Natural killer cell (primary cell): ENCODE measurements at regions not wholly inside any gene's neighbourhood (a gene's known extent, or its start where the extent isn't known, plus 50 kb on each side); places are given as distances from the start of the nearest gene placed in this dataset.

Experiments
- ATAC-seq, 3 donors: fragments of 150-1000 bp in 2 of 3; fragments of 200-7000 bp in 1 of 3; cut with Tn5 transposase; 1 replicate in 1 of 3; 2 replicates in 2 of 3; pipeline ENCODE4 v1.10.0; 2021; ENCODE audit warnings: mild to moderate bottlenecking in 2 of 3, moderate library complexity in 2 of 3
- DNase-seq, 2 donors: peaks; one replicate each; pipeline versions ENCODE4 v3.0.0 to v3.0.0-alpha.2; 2013 to 2021; ENCODE audit warnings: mixed read lengths in 1 of 2
- H3K27ac ChIP-seq: one replicate; pipeline ENCODE4 v1.5.1; 2013; ENCODE audit warnings: mild to moderate bottlenecking, low read length
- H3K27me3 ChIP-seq: one replicate; pipeline ENCODE4 v1.6.1; 2013; ENCODE audit warnings: low read length; ENCODE audit not compliant: control insufficient read depth, insufficient read depth
- H3K36me3 ChIP-seq: one replicate; pipeline ENCODE4 v1.6.1; 2013; ENCODE audit warnings: low read length; ENCODE audit not compliant: control insufficient read depth, insufficient read depth
- H3K4me1 ChIP-seq: one replicate; pipeline ENCODE4 v1.6.1; 2013; ENCODE audit warnings: low read length; ENCODE audit not compliant: control insufficient read depth, insufficient read depth
- H3K4me3 ChIP-seq: one replicate; pipeline ENCODE4 v1.5.1; 2013; ENCODE audit warnings: low read length
- H3K9me3 ChIP-seq: one replicate; pipeline ENCODE4 v1.6.1; 2013; ENCODE audit warnings: low read length; ENCODE audit not compliant: control insufficient read depth, insufficient read depth
- H3K27ac Mint-ChIP-seq, 2 donors: one replicate each; pipeline ENCODE4 v1.8.0; 2022; ENCODE audit warnings: mild to moderate bottlenecking in 2 of 2, mixed read lengths in 2 of 2, moderate library complexity in 1 of 2
- H3K27me3 Mint-ChIP-seq, 2 donors: one replicate each; pipeline ENCODE4 v1.8.0; 2022; ENCODE audit warnings: low read depth in 2 of 2, mixed read lengths in 2 of 2
- H3K36me3 Mint-ChIP-seq: one replicate; pipeline ENCODE4 v1.8.0; 2022; ENCODE audit warnings: mixed read lengths
- H3K4me1 Mint-ChIP-seq, 2 donors: one replicate each; pipeline ENCODE4 v1.8.0; 2022; ENCODE audit warnings: mixed read lengths in 2 of 2
- H3K4me3 Mint-ChIP-seq: one replicate; pipeline ENCODE4 v1.8.0; 2022; ENCODE audit warnings: mild to moderate bottlenecking, moderate library complexity, mixed read lengths
- H3K9me3 Mint-ChIP-seq, 2 donors: one replicate each; pipeline ENCODE4 v1.8.0; 2022; ENCODE audit warnings: mixed read lengths in 2 of 2
- CTCF ChIP-seq: fragments of 200-600 bp; IDR thresholded peaks from one replicate; pipeline ENCODE4 v1.8.0; 2022; ENCODE audit warnings: antibody characterized with exemption
- WGBS: methylation state at CpG from one replicate; pipeline ENCODE4 v1.1.7; 2013; ENCODE audit warnings: missing lambda C conversion rate; ENCODE audit not compliant: insufficient coverage; 5-methylcytosine and 5-hydroxymethylcytosine counted together
- intact Hi-C: fragments of 100-400 bp; cut with micrococcal nuclease; formaldehyde crosslinking; loops from one replicate; pipeline ENCODE4 v1.14.2; 2022

- Mint-ChIP-seq H3K27me3 (peaks cover 3 to 15% of the 10 kb centered on the region in 2 donors), H3K4me3 (no peak overlapping the region)
These were observed 501.6 kb upstream of the MKI67 start for GRCh38 chr10:128627811-128628210.

GRCh38 chr10:128628252-128628651, 502.0 kb upstream of the MKI67 start:
- Mint-ChIP-seq H3K4me1 (no peaks in the 10 kb centered on the region), H3K27me3 (peaks cover 3 to 15% of the 10 kb centered on the region in 2 donors), H3K4me3 (no peak overlapping the region), H3K36me3 (no peaks in the 10 kb centered on the region), H3K9me3 (no peaks in the 10 kb centered on the region), H3K27ac (no peak overlapping the region)
- 79% methylated on average over 6 of the region's 6 CpGs for WGBS
- intact Hi-C loops: no loop called here
- Histone ChIP-seq H3K4me3 (no peak overlapping the region), H3K36me3 (no peaks in the 10 kb centered on the region), H3K27me3 (no peaks in the 10 kb centered on the region), H3K4me1 (no peaks in the 10 kb centered on the region), H3K27ac (no peak overlapping the region), H3K9me3 (no peaks in the 10 kb centered on the region)
- DNase-seq: no peak
- no peak for TF ChIP-seq CTCF
- no peak for ATAC-seq

More at GRCh38 chr10:128627811-128628210, 501.6 kb upstream of the MKI67 start:
- no peaks in the 10 kb centered on the region for H3K4me1 ChIP-seq
- no peaks in the 10 kb centered on the region for H3K36me3 ChIP-seq
- 91% methylated on average over 7 of the region's 7 CpGs for WGBS
- no peak for DNase-seq
- no peak overlapping the region for H3K27ac Mint-ChIP-seq
- ATAC-seq: no peak
- H3K9me3 ChIP-seq: no peaks in the 10 kb centered on the region
- no peaks in the 10 kb centered on the region for H3K36me3 Mint-ChIP-seq
- H3K4me1 Mint-ChIP-seq: no peaks in the 10 kb centered on the region
- intact Hi-C loops: no loop called here
- no peaks in the 10 kb centered on the region for H3K9me3 Mint-ChIP-seq
- H3K27ac ChIP-seq: no peak overlapping the region
- TF ChIP-seq CTCF: no peak
- H3K4me3 ChIP-seq: no peak overlapping the region
- H3K27me3 ChIP-seq: no peaks in the 10 kb centered on the region

- H3K27me3 ChIP-seq: no peaks in the 10 kb centered on the region
- no peak for DNase-seq
- 83% methylated on average over 16 of the region's 17 CpGs for WGBS
- H3K4me1 ChIP-seq: no peaks in the 10 kb centered on the region
- H3K27ac Mint-ChIP-seq: no peak overlapping the region
- H3K9me3 Mint-ChIP-seq: no peaks in the 10 kb centered on the region
- intact Hi-C loops: no loop called here
- no peak overlapping the region for H3K4me3 Mint-ChIP-seq
- no peak overlapping the region for H3K27ac ChIP-seq
- no peak for TF ChIP-seq CTCF
- H3K36me3 ChIP-seq: no peaks in the 10 kb centered on the region
- peaks cover 7 to 18% of the 10 kb centered on the region in 2 donors for H3K27me3 Mint-ChIP-seq
- H3K4me3 ChIP-seq: no peak overlapping the region
- H3K36me3 Mint-ChIP-seq: no peaks in the 10 kb centered on the region
- no peaks in the 10 kb centered on the region for H3K9me3 ChIP-seq
- H3K4me1 Mint-ChIP-seq: no peaks in the 10 kb centered on the region
- ATAC-seq: no peak
These were observed 503.2 kb upstream of the MKI67 start for GRCh38 chr10:128629111-128630096.
